Liver (tissue), 8 donors: ENCODE measurements at regions not wholly inside any gene's neighbourhood (a gene's known extent, or its start where the extent isn't known, plus 50 kb on each side); places are given as distances from the start of the nearest gene placed in this dataset.
"Not testable (repeated sequence)": the region's sequence is repeated elsewhere in the genome, so short reads cannot be mapped to it uniquely, and the experiment has no call there.

Source experiments
- DNase-seq: peaks from one replicate; pipeline ENCODE4 v3.0.0-alpha.2; 2017; ENCODE audit warnings: low spot score
- H3K27ac ChIP-seq, 2 donors: one replicate each; pipeline ENCODE4 v1.7.0; 2013; ENCODE audit warnings: inconsistent platforms in 2 of 2, low read length in 2 of 2, control low read depth in 1 of 2, low read depth in 1 of 2, mild to moderate bottlenecking in 1 of 2
- H3K27me3 ChIP-seq, 4 donors: one replicate each; pipeline versions ENCODE4 v1.6.1 to v1.7.0; 2013; ENCODE audit warnings: low read length in 3 of 4, inconsistent platforms in 1 of 4, mild to moderate bottlenecking in 1 of 4, moderate library complexity in 1 of 4; ENCODE audit not compliant: control insufficient read depth in 4 of 4, insufficient read depth in 4 of 4
- H3K36me3 ChIP-seq, 4 donors: one replicate each; pipeline versions ENCODE4 v1.6.1 to v1.7.0; 2013; ENCODE audit warnings: low read length in 3 of 4, mild to moderate bottlenecking in 3 of 4, low read depth in 1 of 4, moderate library complexity in 1 of 4; ENCODE audit not compliant: control insufficient read depth in 4 of 4, insufficient read depth in 3 of 4
- H3K4me1 ChIP-seq, 4 donors: one replicate each; pipeline versions ENCODE4 v1.6.1 to v1.7.0; 2013; ENCODE audit warnings: low read length in 3 of 4, mild to moderate bottlenecking in 3 of 4, moderate library complexity in 1 of 4; ENCODE audit not compliant: control insufficient read depth in 4 of 4, insufficient read depth in 4 of 4
- H3K4me3 ChIP-seq, 3 donors: one replicate each; pipeline versions ENCODE4 v1.6.1 to v1.7.0; 2013; ENCODE audit warnings: low read length in 3 of 3, control low read depth in 1 of 3, low read depth in 1 of 3, mild to moderate bottlenecking in 1 of 3
- H3K9ac ChIP-seq, 2 donors: one replicate each; pipeline ENCODE4 v1.7.0; 2013; ENCODE audit warnings: low read length in 2 of 2, mild to moderate bottlenecking in 2 of 2, moderate library complexity in 2 of 2, control low read depth in 1 of 2, low read depth in 1 of 2
- H3K9me3 ChIP-seq, 4 donors: one replicate each; pipeline versions ENCODE4 v1.6.1 to v1.7.0; 2013; ENCODE audit warnings: low read length in 3 of 4; ENCODE audit not compliant: control insufficient read depth in 4 of 4
- FOXA1 ChIP-seq: IDR thresholded peaks from 2 replicates; pipeline ENCODE4 v1.6.1; 2016; ENCODE audit warnings: antibody characterized with exemption
- FOXA2 ChIP-seq: IDR thresholded peaks from 2 replicates; pipeline ENCODE4 v1.6.1; 2016; ENCODE audit warnings: antibody characterized with exemption
- HNF4G ChIP-seq: IDR thresholded peaks from 2 replicates; pipeline ENCODE4 v1.6.1; 2016; ENCODE audit warnings: antibody characterized with exemption
- JUND ChIP-seq, 2 donors: IDR thresholded peaks; 2 replicates each; pipeline ENCODE4 v1.6.1; 2016; ENCODE audit warnings: antibody characterized with exemption in 2 of 2
- NR2F2 ChIP-seq: IDR thresholded peaks from 2 replicates; pipeline ENCODE4 v1.6.1; 2016; ENCODE audit warnings: antibody characterized with exemption
- RAD21 ChIP-seq, 2 donors: IDR thresholded peaks; 2 replicates each; pipeline ENCODE4 v1.6.1; 2016; ENCODE audit warnings: antibody characterized with exemption in 2 of 2, mild to moderate bottlenecking in 2 of 2
- REST ChIP-seq: IDR thresholded peaks from 2 replicates; pipeline ENCODE4 v1.6.1; 2016; ENCODE audit warnings: antibody characterized with exemption, mild to moderate bottlenecking
- SP1 ChIP-seq: IDR thresholded peaks from 2 replicates; pipeline ENCODE4 v1.6.1; 2018; ENCODE audit warnings: antibody characterized with exemption, mild to moderate bottlenecking
- TAF1 ChIP-seq: conservative IDR thresholded peaks from 2 replicates; pipeline ENCODE4 v1.6.1; 2016; ENCODE audit warnings: antibody characterized with exemption, mild to moderate bottlenecking
- YY1 ChIP-seq: IDR thresholded peaks from 2 replicates; pipeline ENCODE4 v1.6.1; 2016; ENCODE audit warnings: antibody characterized with exemption, mild to moderate bottlenecking
- WGBS: extraction: QIAGEN DNeasy Blood & Tissue Kit; methylation state at CpG from one replicate; pipeline ENCODE4 v1.1.7; 2013; 5-methylcytosine and 5-hydroxymethylcytosine counted together
- TF ChIP-seq, protein P1 (sequence below): IDR thresholded peaks from 2 replicates; pipeline ENCODE4 v1.6.1; 2016; ENCODE audit warnings: antibody characterized with exemption
- TF ChIP-seq, protein P2 (sequence below): fragments of 150-350 bp; IDR thresholded peaks from 2 replicates; pipeline ENCODE4 v1.5.1; 2017; ENCODE audit warnings: improper control_type of control experiment, low read depth, low read length; ENCODE audit not compliant: missing input control
- donor health status: healthy.
- donor health status: healthy.
- donor health status: healthy.
- donor health status: healthy.
- donor health status: healthy.

GRCh38 chr1:45265244-45265643, 58.8 kb upstream of the ZSWIM5 start (continued):
- TF ChIP-seq NR2F2: no peak
- TF ChIP-seq HNF4G: no peak
- no peak for TF ChIP-seq YY1
- no peak for TF ChIP-seq REST
- TF ChIP-seq SP1: no peak
- TF ChIP-seq, protein P1, sequence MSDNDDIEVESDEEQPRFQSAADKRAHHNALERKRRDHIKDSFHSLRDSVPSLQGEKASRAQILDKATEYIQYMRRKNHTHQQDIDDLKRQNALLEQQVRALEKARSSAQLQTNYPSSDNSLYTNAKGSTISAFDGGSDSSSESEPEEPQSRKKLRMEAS: no peak
- no peak for TF ChIP-seq JUND (IDR thresholded peaks at IDR 0.05)

DNA sequence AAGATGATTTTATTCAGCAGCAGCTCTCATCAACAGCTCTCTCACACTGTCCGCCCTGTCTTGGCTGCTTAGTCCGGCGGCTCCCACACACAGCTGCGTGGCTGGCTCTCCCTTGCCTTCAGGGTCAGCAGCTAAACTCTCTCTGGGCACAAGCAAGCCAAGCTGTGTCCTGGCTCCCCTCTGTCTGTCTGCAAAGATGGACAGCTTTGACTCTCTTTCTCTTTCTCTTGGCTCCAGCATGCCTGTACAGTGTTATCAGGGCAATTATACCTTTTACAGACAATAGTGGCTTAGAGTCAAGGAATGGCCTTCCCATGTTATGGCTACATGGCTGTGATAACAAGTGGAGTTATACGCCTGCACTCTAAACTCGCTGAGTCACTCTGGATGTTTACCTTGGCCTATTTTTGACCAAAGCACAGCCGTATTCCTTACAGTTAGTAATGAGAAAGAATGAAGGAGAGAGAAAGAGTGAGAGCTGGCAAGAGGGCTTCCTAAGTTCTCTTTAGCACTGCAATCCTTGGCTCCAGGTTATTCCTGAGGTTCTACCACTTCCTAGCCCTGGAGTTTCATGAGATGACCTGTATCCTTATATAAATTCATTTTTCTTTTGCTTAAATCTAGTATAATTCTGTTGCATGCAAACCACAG, 59.9 kb upstream of the ZSWIM5 start:
- H3K9ac ChIP-seq: no peak overlapping the region

DNA sequence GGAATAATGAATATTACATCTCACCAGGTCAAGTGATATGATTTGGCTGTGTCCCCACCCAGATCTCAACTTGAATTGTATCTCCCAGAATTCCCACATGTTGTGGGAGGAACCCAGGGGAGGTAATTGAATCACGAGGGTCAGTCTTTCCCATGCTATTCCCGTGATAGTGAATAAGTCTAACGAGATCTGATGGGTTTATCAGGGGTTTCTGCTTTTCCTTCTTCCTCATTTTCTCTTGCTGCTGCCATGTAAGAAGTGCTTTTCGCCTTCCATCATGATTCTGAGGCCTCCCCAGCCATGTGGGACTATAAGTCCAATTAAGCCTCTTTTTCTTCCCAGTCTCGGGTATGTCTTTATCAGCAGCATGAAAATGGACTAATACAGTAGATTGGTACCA, 58.4 kb upstream of the HPDL start:
- not testable (repeated sequence) for H3K9me3 ChIP-seq, H3K4me3 ChIP-seq, DNase-seq, H3K27me3 ChIP-seq, H3K9ac ChIP-seq, H3K36me3 ChIP-seq, H3K4me1 ChIP-seq, H3K27ac ChIP-seq
- WGBS: 81% methylated on average over 5 of the region's 5 CpGs

More for the DNA sequence above, 59.9 kb upstream of the ZSWIM5 start:
- no peak for DNase-seq
- Histone ChIP-seq H3K4me1 (no peaks in the 10 kb centered on the region), H3K9me3 (peaks cover 0 to 6% (median 4%) of the 10 kb centered on the region in 4 donors), H3K27ac (no peak overlapping the region), H3K4me3 (no peak overlapping the region), H3K27me3 (no peaks in the 10 kb centered on the region), H3K36me3 (no peaks in the 10 kb centered on the region)
- TF ChIP-seq SP1: no peak
- no peak for TF ChIP-seq FOXA1
- TF ChIP-seq RAD21 (IDR thresholded peaks at IDR 0.05): no peak
- TF ChIP-seq TAF1: no peak
- TF ChIP-seq FOXA2: no peak
- TF ChIP-seq, protein P2, sequence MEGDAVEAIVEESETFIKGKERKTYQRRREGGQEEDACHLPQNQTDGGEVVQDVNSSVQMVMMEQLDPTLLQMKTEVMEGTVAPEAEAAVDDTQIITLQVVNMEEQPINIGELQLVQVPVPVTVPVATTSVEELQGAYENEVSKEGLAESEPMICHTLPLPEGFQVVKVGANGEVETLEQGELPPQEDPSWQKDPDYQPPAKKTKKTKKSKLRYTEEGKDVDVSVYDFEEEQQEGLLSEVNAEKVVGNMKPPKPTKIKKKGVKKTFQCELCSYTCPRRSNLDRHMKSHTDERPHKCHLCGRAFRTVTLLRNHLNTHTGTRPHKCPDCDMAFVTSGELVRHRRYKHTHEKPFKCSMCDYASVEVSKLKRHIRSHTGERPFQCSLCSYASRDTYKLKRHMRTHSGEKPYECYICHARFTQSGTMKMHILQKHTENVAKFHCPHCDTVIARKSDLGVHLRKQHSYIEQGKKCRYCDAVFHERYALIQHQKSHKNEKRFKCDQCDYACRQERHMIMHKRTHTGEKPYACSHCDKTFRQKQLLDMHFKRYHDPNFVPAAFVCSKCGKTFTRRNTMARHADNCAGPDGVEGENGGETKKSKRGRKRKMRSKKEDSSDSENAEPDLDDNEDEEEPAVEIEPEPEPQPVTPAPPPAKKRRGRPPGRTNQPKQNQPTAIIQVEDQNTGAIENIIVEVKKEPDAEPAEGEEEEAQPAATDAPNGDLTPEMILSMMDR: no peak
- TF ChIP-seq NR2F2: no peak
- WGBS: 68% methylated on average over 7 of the region's 7 CpGs

- not testable (repeated sequence) for H3K4me3 ChIP-seq, DNase-seq, H3K4me1 ChIP-seq, H3K9ac ChIP-seq, H3K27ac ChIP-seq, H3K36me3 ChIP-seq, H3K9me3 ChIP-seq, H3K27me3 ChIP-seq
- 98% methylated on average over 1 of the region's 1 CpG for WGBS
Observed at GRCh38 chr1:45272267-45272666, 54.4 kb upstream of the HPDL start.
